Prostate gland (tissue), 2 donors: ENCODE measurements at regions not wholly inside any gene's neighbourhood (a gene's known extent, or its start where the extent isn't known, plus 50 kb on each side); places are given as distances from the start of the nearest gene placed in this dataset.
"Not testable (repeated sequence)": the region's sequence is repeated elsewhere in the genome, so short reads cannot be mapped to it uniquely, and the experiment has no call there.

Experiments
- CTCF ChIP-seq, 4 experiments: fragments of 200-600 bp in 2 of 4; fragments of 450-650 bp in 2 of 4; sonication (generic) in 2 of 4; IDR thresholded peaks; 1 replicate in 3 of 4; 2 replicates in 1 of 4; pipeline ENCODE4 v1.5.1; 2016 to 2019; ENCODE audit warnings: antibody characterized with exemption in 4 of 4, mild to moderate bottlenecking in 2 of 4, moderate library complexity in 2 of 4
- POLR2A ChIP-seq: fragments of 450-650 bp; IDR thresholded peaks from one replicate; pipeline ENCODE4 v1.6.1; 2016; ENCODE audit warnings: antibody characterized with exemption, mild to moderate bottlenecking
- POLR2AphosphoS5 ChIP-seq: sonication (generic); formaldehyde crosslinking; IDR thresholded peaks from one replicate; pipeline ENCODE4 v1.6.1; 2017; ENCODE audit warnings: antibody characterized with exemption

DNA sequence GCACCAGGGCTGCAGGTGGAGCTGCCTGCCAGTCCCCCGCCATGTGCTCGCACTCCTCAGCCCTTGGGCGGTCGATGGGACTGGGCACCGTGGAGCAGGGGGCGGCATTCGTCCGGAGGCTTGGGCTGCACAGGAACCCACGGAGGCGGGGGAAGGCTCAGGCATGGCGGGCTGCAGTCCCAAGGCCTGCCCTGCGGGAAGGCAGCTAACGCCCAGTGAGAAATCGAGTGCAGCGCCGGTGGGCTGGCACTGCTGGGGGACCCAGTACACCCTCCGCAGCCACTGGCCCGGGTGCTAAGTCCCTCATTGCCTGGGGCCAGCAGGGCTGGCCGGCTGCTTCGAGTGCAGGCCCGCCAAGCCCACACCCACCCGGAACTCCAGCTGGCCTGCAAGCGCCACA, 130.5 kb upstream of the RXFP2 start:
- TF ChIP-seq CTCF (IDR thresholded peaks at IDR 0.05); POLR2A; POLR2AphosphoS5: not testable (repeated sequence)
